NT2/D1 (cell line): ENCODE measurements at regions not wholly inside any gene's neighbourhood (a gene's known extent, or its start where the extent isn't known, plus 50 kb on each side); places are given as distances from the start of the nearest gene placed in this dataset.

ENCODE experiments used
- DNase-seq: peaks from one replicate; pipeline ENCODE4 v3.0.0-alpha.2; 2011; ENCODE audit warnings: low read depth, low spot score
- H3K27me3 ChIP-seq: 2 replicates; pipeline ENCODE4 v1.6.0; 2011; ENCODE audit warnings: mild to moderate bottlenecking; ENCODE audit not compliant: insufficient read length, insufficient read depth
- H3K36me3 ChIP-seq: 2 replicates; pipeline ENCODE4 v1.6.1; 2011; ENCODE audit warnings: mild to moderate bottlenecking, low read length, mixed read lengths; ENCODE audit not compliant: insufficient read depth, insufficient read length
- H3K4me1 ChIP-seq: 2 replicates; pipeline ENCODE4 v1.5.1; 2011; ENCODE audit not compliant: insufficient read depth, insufficient read length
- H3K4me3 ChIP-seq: 2 replicates; pipeline ENCODE4 v1.5.1; 2011; ENCODE audit warnings: low read depth; ENCODE audit not compliant: insufficient read length
- H3K9ac ChIP-seq: 2 replicates; pipeline ENCODE4 v1.6.0; 2011; ENCODE audit warnings: low read depth; ENCODE audit not compliant: insufficient read length
- H3K9me3 ChIP-seq: 2 replicates; pipeline ENCODE4 v1.5.1; 2011; ENCODE audit warnings: mild to moderate bottlenecking, low read length; ENCODE audit not compliant: insufficient read depth
- SUZ12 ChIP-seq: IDR thresholded peaks from 2 replicates; pipeline ENCODE4 v1.6.1; 2011; ENCODE audit not compliant: insufficient read length, insufficient read depth; ENCODE audit errors: extremely low read depth
- YY1 ChIP-seq: IDR thresholded peaks from 2 replicates; pipeline ENCODE4 v1.6.1; 2011; ENCODE audit not compliant: insufficient read length, insufficient read depth
- ZNF274 ChIP-seq: IDR thresholded peaks from 2 replicates; pipeline ENCODE4 v1.6.1; 2011; ENCODE audit warnings: mild to moderate bottlenecking, low read depth, low read length

DNA sequence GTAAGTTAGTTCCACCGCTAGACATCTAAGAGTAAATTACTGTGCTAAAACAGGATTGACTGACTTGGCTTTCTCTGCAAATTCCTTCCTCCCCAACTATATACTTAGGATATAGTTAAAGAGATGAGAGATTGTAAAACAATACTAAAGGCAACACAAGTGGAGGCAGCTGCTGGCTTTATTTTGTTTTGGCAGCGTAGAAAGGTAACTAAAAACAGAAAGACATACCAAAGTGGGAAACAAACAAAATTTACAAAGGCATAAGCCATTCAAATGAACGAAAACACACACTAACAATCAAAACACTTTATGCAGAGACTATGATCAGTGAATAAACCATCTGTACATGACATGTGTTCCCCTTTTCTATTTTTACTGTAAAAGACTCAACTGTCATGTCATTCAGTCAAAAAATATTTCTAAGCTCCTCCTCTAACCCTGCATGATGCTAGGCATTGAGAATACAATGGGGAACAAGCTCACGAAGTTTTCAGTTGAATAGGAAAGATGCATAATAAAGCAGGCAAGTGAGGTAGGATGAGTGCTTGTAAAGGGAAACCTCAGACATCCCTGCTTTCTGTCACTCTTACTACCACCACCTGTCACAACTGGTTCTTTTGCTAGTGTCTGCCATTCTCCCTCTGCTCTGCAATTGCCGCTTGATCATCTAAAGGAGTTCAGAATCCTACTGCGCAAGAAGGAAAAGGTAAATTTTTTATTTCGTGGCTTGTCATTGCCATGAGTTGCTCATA, 64.2 kb upstream of the COL1A2 start:
- H3K36me3 ChIP-seq: no peaks in the 10 kb centered on the region
- DNase-seq: no peak
- H3K27me3 ChIP-seq: no peaks in the 10 kb centered on the region
- no peak for TF ChIP-seq ZNF274
- TF ChIP-seq YY1: no peak
- H3K9ac ChIP-seq: no peak overlapping the region
- no peaks in the 10 kb centered on the region for H3K9me3 ChIP-seq
- no peak overlapping the region for H3K4me3 ChIP-seq
- no peaks in the 10 kb centered on the region for H3K4me1 ChIP-seq

DNA sequence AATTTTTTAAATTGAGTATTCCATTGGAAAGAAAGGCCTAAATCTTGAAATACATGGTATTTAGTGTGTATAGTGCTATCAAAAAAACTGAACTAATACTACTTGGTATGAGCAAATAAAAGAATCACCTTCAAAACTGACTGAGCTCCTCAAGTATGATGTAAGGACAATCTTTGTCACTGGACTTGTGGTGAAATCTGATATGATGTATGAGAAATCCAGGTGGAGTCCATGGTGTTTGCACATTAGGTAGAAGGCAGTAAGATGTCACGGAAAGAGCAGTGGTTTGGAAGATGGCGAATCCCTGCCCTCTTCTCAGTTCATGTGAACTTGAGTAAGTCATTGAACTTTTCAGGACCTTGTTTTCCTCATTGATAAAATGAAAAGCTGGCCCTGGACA, 62.1 kb upstream of the COL1A2 start:
- no peak for TF ChIP-seq YY1
- no peak for TF ChIP-seq ZNF274
- no peak for TF ChIP-seq SUZ12
- no peak for DNase-seq
- no peaks in the 10 kb centered on the region for H3K36me3 ChIP-seq
- no peaks in the 10 kb centered on the region for H3K4me1 ChIP-seq
- no peaks in the 10 kb centered on the region for H3K27me3 ChIP-seq
- H3K9me3 ChIP-seq: no peaks in the 10 kb centered on the region
- H3K4me3 ChIP-seq: no peak overlapping the region
- no peak overlapping the region for H3K9ac ChIP-seq

DNA sequence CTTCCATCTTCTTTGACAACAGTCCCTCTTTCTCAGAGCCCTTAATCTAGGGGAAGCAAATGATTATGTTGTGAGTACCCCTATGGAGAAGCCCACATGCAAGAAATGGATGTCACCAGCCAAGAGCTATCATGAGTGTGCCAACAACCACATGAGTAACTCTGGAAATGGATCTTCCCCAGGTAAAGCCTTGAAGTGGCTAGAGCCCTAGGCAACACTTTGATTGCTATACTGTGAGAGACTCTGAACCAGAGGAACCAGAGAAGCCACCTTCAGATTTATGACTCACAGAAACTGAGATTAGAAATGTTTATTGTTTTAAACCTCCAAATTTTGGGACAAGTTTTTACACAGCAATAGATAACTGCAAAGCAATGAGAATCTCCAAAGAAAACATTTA, 60.9 kb upstream of the COL1A2 start:
- H3K9ac ChIP-seq: no peak overlapping the region
- H3K36me3 ChIP-seq: no peaks in the 10 kb centered on the region
- no peak for DNase-seq
- no peaks in the 10 kb centered on the region for H3K9me3 ChIP-seq
- no peaks in the 10 kb centered on the region for H3K4me1 ChIP-seq
- TF ChIP-seq ZNF274 (no peak), SUZ12 (no peak), YY1 (no peak)
- no peaks in the 10 kb centered on the region for H3K27me3 ChIP-seq
- no peak overlapping the region for H3K4me3 ChIP-seq

DNA sequence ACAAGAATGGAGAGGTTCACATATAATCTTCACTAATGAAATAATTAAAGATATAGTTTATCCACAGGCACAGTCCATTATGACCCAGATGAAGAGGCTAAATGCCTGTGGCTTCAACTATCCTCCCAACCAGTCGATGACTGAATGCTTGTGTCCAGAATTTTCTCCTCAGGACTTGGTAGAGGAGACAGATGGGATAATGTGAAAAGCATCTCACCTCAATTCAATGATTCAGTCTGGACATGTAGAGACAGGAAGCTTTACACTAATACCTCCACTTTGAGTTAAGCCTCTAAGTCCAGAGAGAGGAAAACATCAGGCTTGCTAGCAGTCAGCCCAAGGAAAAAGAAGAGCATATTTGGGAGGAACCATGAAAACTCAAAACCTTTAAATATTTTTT, 59.1 kb upstream of the COL1A2 start:
- DNase-seq: no peak
- Histone ChIP-seq H3K36me3 (no peaks in the 10 kb centered on the region), H3K4me3 (no peak overlapping the region), H3K9me3 (no peaks in the 10 kb centered on the region), H3K27me3 (no peaks in the 10 kb centered on the region), H3K4me1 (no peaks in the 10 kb centered on the region), H3K9ac (no peak overlapping the region)
- TF ChIP-seq YY1 (no peak), SUZ12 (no peak), ZNF274 (no peak)

DNA sequence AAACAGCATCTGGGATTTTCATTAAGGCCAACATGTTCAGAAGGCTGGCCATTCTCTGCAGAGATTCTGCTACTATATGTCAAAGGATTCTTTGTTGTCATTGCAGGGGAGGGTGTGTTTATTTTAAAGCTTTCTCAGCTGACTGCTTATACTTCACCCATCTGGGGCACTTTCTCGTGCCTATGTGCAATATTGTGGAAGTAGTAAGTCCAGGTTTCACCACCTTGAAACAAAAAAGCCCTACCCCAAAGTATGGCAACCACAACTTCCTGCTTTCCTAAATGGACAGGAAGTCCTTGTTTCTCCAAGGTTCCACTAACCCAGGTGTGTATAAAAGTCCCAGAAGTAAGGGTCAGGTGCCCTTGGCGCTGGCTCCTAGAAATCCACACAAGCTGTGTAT, 58.7 kb upstream of the COL1A2 start:
- Histone ChIP-seq H3K4me3 (no peak overlapping the region), H3K9ac (no peak overlapping the region), H3K4me1 (no peaks in the 10 kb centered on the region), H3K27me3 (no peaks in the 10 kb centered on the region), H3K9me3 (no peaks in the 10 kb centered on the region), H3K36me3 (no peaks in the 10 kb centered on the region)
- TF ChIP-seq ZNF274: no peak
- no peak for TF ChIP-seq SUZ12
- no peak for TF ChIP-seq YY1
- DNase-seq: no peak

DNA sequence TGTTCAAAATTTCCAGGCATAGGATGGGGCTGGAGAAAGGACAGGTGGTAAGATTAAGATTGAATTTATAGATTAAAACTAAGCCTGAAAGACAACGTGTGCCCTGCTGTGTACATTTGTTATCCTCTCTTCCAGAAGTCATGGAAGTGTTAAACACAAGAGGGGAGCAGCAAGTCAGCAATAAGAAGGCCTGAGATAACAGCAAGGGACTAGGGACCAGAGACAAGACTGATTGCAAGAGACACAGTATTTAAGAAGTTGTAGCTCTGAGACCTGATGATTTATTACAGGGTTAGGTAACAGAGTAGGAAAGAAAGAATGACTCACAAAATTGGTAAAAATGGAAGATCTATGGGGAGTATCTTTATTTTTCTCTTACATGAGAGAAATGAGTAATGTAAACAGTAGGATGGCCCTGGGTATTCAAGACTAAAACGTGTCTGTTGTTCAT, 55.7 kb upstream of the COL1A2 start:
- TF ChIP-seq YY1 (no peak), SUZ12 (no peak), ZNF274 (no peak)
- H3K9me3 ChIP-seq: no peaks in the 10 kb centered on the region
- H3K4me1 ChIP-seq: no peaks in the 10 kb centered on the region
- no peak overlapping the region for H3K4me3 ChIP-seq
- no peak overlapping the region for H3K9ac ChIP-seq
- no peak for DNase-seq
- H3K36me3 ChIP-seq: no peaks in the 10 kb centered on the region
- H3K27me3 ChIP-seq: no peaks in the 10 kb centered on the region

DNA sequence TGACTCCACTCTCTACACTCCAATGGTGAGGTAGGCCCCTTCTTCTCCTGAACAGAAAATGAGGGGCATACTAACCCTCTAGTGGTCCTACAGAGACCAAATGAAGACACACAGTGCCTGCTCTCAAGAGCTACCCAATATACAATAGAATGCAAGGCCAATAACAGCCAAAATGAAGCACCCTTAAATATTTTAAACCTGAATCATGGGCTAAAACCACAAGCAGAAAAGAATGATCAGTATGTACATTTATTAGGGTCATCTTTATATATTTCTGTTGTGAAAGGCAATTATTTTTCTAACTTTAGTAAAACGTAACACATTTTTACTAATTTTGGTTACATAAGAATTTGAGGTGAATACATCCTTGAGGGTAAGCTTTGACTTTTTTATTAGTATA, 49.9 kb upstream of the COL1A2 start:
- no peaks in the 10 kb centered on the region for H3K9me3 ChIP-seq
- no peaks in the 10 kb centered on the region for H3K27me3 ChIP-seq
- TF ChIP-seq ZNF274: no peak
- TF ChIP-seq YY1: no peak
- no peak for TF ChIP-seq SUZ12
- H3K36me3 ChIP-seq: no peaks in the 10 kb centered on the region
- H3K9ac ChIP-seq: no peak overlapping the region
- no peak overlapping the region for H3K4me3 ChIP-seq
- no peak for DNase-seq
- no peaks in the 10 kb centered on the region for H3K4me1 ChIP-seq
